SK-MEL-5 (cell line): ENCODE measurements at regions not wholly inside any gene's neighbourhood (a gene's known extent, or its start where the extent isn't known, plus 50 kb on each side); places are given as distances from the start of the nearest gene placed in this dataset.
"Not testable (repeated sequence)": the region's sequence is repeated elsewhere in the genome, so short reads cannot be mapped to it uniquely, and the experiment has no call there.

ENCODE experiments used
- DNase-seq: peaks from one replicate; pipeline ENCODE4 v3.0.0-alpha.2; 2016; ENCODE audit warnings: low read depth, low spot score
- in situ Hi-C: cut with HindIII; loops from 2 replicates; pipeline ENCODE4 v1.10.0; 2016; ENCODE audit warnings: low sequenced_read_pairs, high pct_unique_total_duplicates, low pct_unique_long_range_greater_than_20kb

GRCh38 chr11:34001557-34002064 is 49.9 kb upstream of the CAPRIN1 start:
- no peak for DNase-seq
- in situ Hi-C loops, result no loop called here

GRCh38 chr11:33999393-33999792 is 52.1 kb upstream of the CAPRIN1 start:
- DNase-seq, result no peak
- in situ Hi-C loops, result no loop called here

- in situ Hi-C loops, result no loop called here
Observed at GRCh38 chr11:33997584-33998251, 53.8 kb upstream of the CAPRIN1 start.

GRCh38 chr11:33996498-33997454 is 54.8 kb upstream of the CAPRIN1 start:
- in situ Hi-C loops, result no loop called here
- DNase-seq, result peak; percentile 84

More at GRCh38 chr11:33997584-33998251, 53.8 kb upstream of the CAPRIN1 start:
- DNase-seq, result peak; percentile 54

GRCh38 chr11:33994937-33995336 is 56.6 kb upstream of the CAPRIN1 start:
- peak; percentile 35 for DNase-seq
- in situ Hi-C loops, result no loop called here

GRCh38 chr11:33991136-33991535 is 60.4 kb upstream of the CAPRIN1 start:
- in situ Hi-C loops, result not testable (repeated sequence)

GRCh38 chr11:33990131-33990530 is 61.4 kb upstream of the CAPRIN1 start:
- in situ Hi-C loops, DNase-seq: not testable (repeated sequence)

More at GRCh38 chr11:33991136-33991535, 60.4 kb upstream of the CAPRIN1 start:
- DNase-seq, result not testable (repeated sequence)

GRCh38 chr11:33989461-33989860 is 62.1 kb upstream of the CAPRIN1 start:
- DNase-seq, result no peak
- in situ Hi-C loops, result no loop called here

GRCh38 chr11:33988586-33989370 is 62.8 kb upstream of the CAPRIN1 start:
- in situ Hi-C loops, result no loop called here
- no peak for DNase-seq

- in situ Hi-C loops, result no loop called here
- peak; percentile 87 for DNase-seq
Observed at GRCh38 chr11:33987975-33988580, 63.5 kb upstream of the CAPRIN1 start.

GRCh38 chr11:33987545-33987944 is 64.0 kb upstream of the CAPRIN1 start:
- in situ Hi-C loops, result no loop called here
- DNase-seq, result no peak

- DNase-seq, in situ Hi-C loops: not testable (repeated sequence)
Observed at GRCh38 chr11:33986597-33987501, 64.7 kb upstream of the CAPRIN1 start.

GRCh38 chr11:33984682-33985389 is 66.7 kb upstream of the CAPRIN1 start:
- in situ Hi-C loops, result no loop called here
- no peak for DNase-seq

GRCh38 chr11:33982661-33983060 is 68.9 kb upstream of the CAPRIN1 start:
- in situ Hi-C loops, result no loop called here
- no peak for DNase-seq

- in situ Hi-C loops, result no loop called here
Observed at GRCh38 chr11:33980897-33981296, 70.6 kb upstream of the CAPRIN1 start.

GRCh38 chr11:33978376-33978775 is 73.2 kb upstream of the CAPRIN1 start:
- no peak for DNase-seq
- in situ Hi-C loops, result no loop called here

More at GRCh38 chr11:33980897-33981296, 70.6 kb upstream of the CAPRIN1 start:
- no peak for DNase-seq
